OCI-LY1 (cell line): ENCODE measurements at regions not wholly inside any gene's neighbourhood (a gene's known extent, or its start where the extent isn't known, plus 50 kb on each side); places are given as distances from the start of the nearest gene placed in this dataset.

Experiments used
- H2AFZ ChIP-seq: fragments of 200-600 bp; sonication (generic), shearing (Covaris generic); 2 replicates; pipeline ENCODE4 v1.6.0; 2014; ENCODE audit warnings: antibody characterized with exemption, mild to moderate bottlenecking, low read length
- H3F3A ChIP-seq: fragments of 200-600 bp; sonication (generic), shearing (Covaris generic); 2 replicates; pipeline ENCODE4 v1.6.0; 2014; ENCODE audit warnings: mild to moderate bottlenecking, antibody characterized with exemption, low read length, moderate library complexity; ENCODE audit not compliant: insufficient read depth
- H3K27ac ChIP-seq: fragments of 200-600 bp; sonication (generic); 2 replicates; pipeline ENCODE4 v1.5.1; 2014; ENCODE audit warnings: low read length, mixed run types, mild to moderate bottlenecking, low read depth; ENCODE audit not compliant: poor library complexity, severe bottlenecking
- H3K27me3 ChIP-seq: fragments of 200-600 bp; sonication (generic); 2 replicates; pipeline ENCODE4 v1.6.0; 2014; ENCODE audit warnings: antibody characterized with exemption, mild to moderate bottlenecking, low read length, moderate library complexity; ENCODE audit not compliant: insufficient read depth
- H3K36me3 ChIP-seq: fragments of 200-600 bp; sonication (generic); 2 replicates; pipeline ENCODE4 v1.6.1; 2014; ENCODE audit warnings: mild to moderate bottlenecking, antibody characterized with exemption, low read length, moderate library complexity, mixed read lengths; ENCODE audit not compliant: insufficient read depth
- H3K4me1 ChIP-seq: fragments of 200-600 bp; sonication (generic); 2 replicates; pipeline ENCODE4 v1.5.1; 2014; ENCODE audit warnings: mild to moderate bottlenecking, low read length, moderate library complexity; ENCODE audit not compliant: insufficient read depth, severe bottlenecking
- H3K4me2 ChIP-seq: fragments of 200-600 bp; sonication (generic), shearing (Covaris generic); 2 replicates; pipeline ENCODE4 v1.6.1; 2014; ENCODE audit warnings: low read length
- H3K4me3 ChIP-seq: fragments of 200-600 bp; sonication (generic); 2 replicates; pipeline ENCODE4 v1.5.1; 2014; ENCODE audit warnings: low read length, low read depth, mild to moderate bottlenecking, mixed read lengths; ENCODE audit not compliant: poor library complexity, severe bottlenecking
- H3K79me2 ChIP-seq: fragments of 200-600 bp; shearing (Covaris generic); 2 replicates; pipeline ENCODE4 v1.6.1; 2016; ENCODE audit warnings: mixed run types, low read length, mixed read lengths; ENCODE audit not compliant: insufficient read depth
- H3K9ac ChIP-seq: fragments of 200-600 bp; sonication (generic), shearing (Covaris generic); 2 replicates; pipeline ENCODE4 v1.6.1; 2014; ENCODE audit warnings: mild to moderate bottlenecking, low read length, mixed read lengths
- H3K9me2 ChIP-seq: fragments of 200-600 bp; sonication (generic), shearing (Covaris generic); 2 replicates; pipeline ENCODE4 v1.6.1; 2014; ENCODE audit warnings: low read depth, mild to moderate bottlenecking, low read length, mixed read lengths
- H3K9me3 ChIP-seq: fragments of 200-600 bp; shearing (Covaris generic); 2 replicates; pipeline ENCODE4 v1.6.1; 2014; ENCODE audit warnings: low read length, mixed read lengths
- H4K20me1 ChIP-seq: fragments of 200-600 bp; sonication (generic), shearing (Covaris generic); 2 replicates; pipeline ENCODE4 v1.6.0; 2016; ENCODE audit warnings: mild to moderate bottlenecking, low read length; ENCODE audit not compliant: insufficient read depth
- EZH2 ChIP-seq: fragments of 200-600 bp; sonication (generic), shearing (Covaris generic); IDR thresholded peaks from 2 replicates; pipeline ENCODE4 v1.8.0; 2017; ENCODE audit warnings: borderline replicate concordance, mixed run types, mild to moderate bottlenecking, antibody characterized with exemption, low read length, moderate library complexity, mixed read lengths
- TF ChIP-seq, protein P1 (sequence below): fragments of 200-600 bp; sonication (generic), shearing (Covaris generic); IDR thresholded peaks from 2 replicates; pipeline ENCODE4 v1.5.1; 2017; ENCODE audit warnings: mild to moderate bottlenecking, antibody characterized with exemption, low read length, moderate library complexity, mixed read lengths

GRCh38 chr2:193562031-193562430 is 1367.3 kb upstream of the TMEFF2 start:
- no peak overlapping the region for H2AFZ ChIP-seq
- H3K27ac ChIP-seq = no peak overlapping the region
- H3K9ac ChIP-seq = no peak overlapping the region
- H3K4me3 ChIP-seq = no peak overlapping the region
- H3K4me1 ChIP-seq = no peaks in the 10 kb centered on the region
- no peak overlapping the region for H3K4me2 ChIP-seq
- no peaks in the 10 kb centered on the region for H3K36me3 ChIP-seq
- no peaks in the 10 kb centered on the region for H3K79me2 ChIP-seq
- TF ChIP-seq, protein P1, sequence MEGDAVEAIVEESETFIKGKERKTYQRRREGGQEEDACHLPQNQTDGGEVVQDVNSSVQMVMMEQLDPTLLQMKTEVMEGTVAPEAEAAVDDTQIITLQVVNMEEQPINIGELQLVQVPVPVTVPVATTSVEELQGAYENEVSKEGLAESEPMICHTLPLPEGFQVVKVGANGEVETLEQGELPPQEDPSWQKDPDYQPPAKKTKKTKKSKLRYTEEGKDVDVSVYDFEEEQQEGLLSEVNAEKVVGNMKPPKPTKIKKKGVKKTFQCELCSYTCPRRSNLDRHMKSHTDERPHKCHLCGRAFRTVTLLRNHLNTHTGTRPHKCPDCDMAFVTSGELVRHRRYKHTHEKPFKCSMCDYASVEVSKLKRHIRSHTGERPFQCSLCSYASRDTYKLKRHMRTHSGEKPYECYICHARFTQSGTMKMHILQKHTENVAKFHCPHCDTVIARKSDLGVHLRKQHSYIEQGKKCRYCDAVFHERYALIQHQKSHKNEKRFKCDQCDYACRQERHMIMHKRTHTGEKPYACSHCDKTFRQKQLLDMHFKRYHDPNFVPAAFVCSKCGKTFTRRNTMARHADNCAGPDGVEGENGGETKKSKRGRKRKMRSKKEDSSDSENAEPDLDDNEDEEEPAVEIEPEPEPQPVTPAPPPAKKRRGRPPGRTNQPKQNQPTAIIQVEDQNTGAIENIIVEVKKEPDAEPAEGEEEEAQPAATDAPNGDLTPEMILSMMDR = no peak
- H3K9me2 ChIP-seq = no peaks in the 10 kb centered on the region
- H3K27me3 ChIP-seq = no peaks in the 10 kb centered on the region
- H3K9me3 ChIP-seq = no peaks in the 10 kb centered on the region
- H3F3A ChIP-seq = no peaks in the 10 kb centered on the region
- H4K20me1 ChIP-seq = no peaks in the 10 kb centered on the region

DNA sequence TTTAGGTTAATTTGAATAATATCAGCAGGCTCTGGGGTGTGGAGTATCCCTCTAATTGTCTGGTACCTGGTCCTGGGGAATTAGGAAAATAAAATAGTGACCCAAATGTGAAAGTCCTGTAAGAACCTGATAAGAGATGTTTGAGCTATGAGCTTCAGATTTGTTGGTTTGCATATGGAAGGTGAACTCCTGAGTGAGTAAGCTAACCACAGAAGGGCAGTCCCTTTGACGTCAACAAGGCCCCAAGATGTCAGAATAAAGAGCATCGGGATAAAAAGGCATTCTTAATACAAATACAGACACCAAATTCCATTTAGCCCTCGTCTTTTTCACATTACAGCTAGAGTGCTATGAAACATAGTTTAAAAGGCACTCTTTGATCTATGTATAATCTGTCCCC is 1366.3 kb upstream of the TMEFF2 start:
- Histone ChIP-seq H2AFZ (no peak overlapping the region), H3K4me2 (no peak overlapping the region), H3K79me2 (no peaks in the 10 kb centered on the region), H3F3A (no peaks in the 10 kb centered on the region), H3K27ac (no peak overlapping the region), H3K4me1 (no peaks in the 10 kb centered on the region), H3K9me2 (no peaks in the 10 kb centered on the region), H3K27me3 (no peaks in the 10 kb centered on the region), H4K20me1 (no peaks in the 10 kb centered on the region), H3K4me3 (no peak overlapping the region), H3K9ac (no peak overlapping the region), H3K9me3 (no peaks in the 10 kb centered on the region), H3K36me3 (no peaks in the 10 kb centered on the region)
- no peak for TF ChIP-seq EZH2
- TF ChIP-seq, protein P1 = no peak

DNA sequence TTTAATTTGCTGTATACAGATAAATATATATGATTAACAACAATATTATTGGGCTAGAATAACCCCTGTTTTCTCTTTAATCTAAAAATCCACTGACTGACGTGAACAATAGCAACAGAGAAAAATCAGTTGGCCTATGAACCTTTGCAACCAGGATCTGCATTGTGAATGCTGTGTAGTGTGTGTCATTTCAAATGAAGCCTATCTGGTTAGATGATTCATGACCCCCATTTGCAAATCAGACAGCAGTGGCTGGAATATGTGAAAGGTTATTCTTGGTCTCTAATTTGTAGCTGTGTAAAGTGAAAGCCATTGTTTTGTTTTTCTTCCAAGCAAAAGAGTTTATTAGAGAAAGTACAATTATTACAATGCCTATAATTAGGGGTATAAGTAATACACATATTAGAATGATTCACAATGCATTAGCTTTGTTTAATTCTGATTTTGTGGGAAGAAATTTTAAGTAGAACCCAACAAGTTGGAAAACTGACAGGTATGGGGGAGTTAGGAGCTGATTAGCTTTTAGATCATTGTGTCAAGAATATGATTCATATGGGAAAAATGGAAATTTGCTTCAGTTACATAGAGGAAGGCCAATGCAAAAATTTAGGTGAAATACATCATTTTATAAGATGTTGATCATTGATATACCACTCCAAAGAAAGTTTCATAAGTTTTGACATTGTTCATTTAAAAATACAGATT is 1362.2 kb upstream of the TMEFF2 start:
- no peaks in the 10 kb centered on the region for H3K36me3 ChIP-seq
- no peak overlapping the region for H3K4me3 ChIP-seq
- no peaks in the 10 kb centered on the region for H4K20me1 ChIP-seq
- H2AFZ ChIP-seq = no peak overlapping the region
- H3K79me2 ChIP-seq = no peaks in the 10 kb centered on the region
- no peaks in the 10 kb centered on the region for H3K9me2 ChIP-seq
- H3K9ac ChIP-seq = no peak overlapping the region
- H3K9me3 ChIP-seq = no peaks in the 10 kb centered on the region
- no peaks in the 10 kb centered on the region for H3K4me1 ChIP-seq
- no peak overlapping the region for H3K4me2 ChIP-seq
- H3K27ac ChIP-seq = no peak overlapping the region
- no peaks in the 10 kb centered on the region for H3K27me3 ChIP-seq
- no peak for TF ChIP-seq EZH2
- TF ChIP-seq, protein P1 = no peak
- no peaks in the 10 kb centered on the region for H3F3A ChIP-seq
